GM21526 (cell line): ENCODE measurements at regions not wholly inside any gene's neighbourhood (a gene's known extent, or its start where the extent isn't known, plus 50 kb on each side); places are given as distances from the start of the nearest gene placed in this dataset.
"Not testable (repeated sequence)": the region's sequence is repeated elsewhere in the genome, so short reads cannot be mapped to it uniquely, and the experiment has no call there.

ENCODE experiments used
- ATAC-seq: cut with Tn5 transposase; IDR thresholded peaks from one replicate; pipeline ENCODE4 v1.9.1; 2021; ENCODE audit warnings: moderate library complexity; ENCODE audit not compliant: unreplicated experiment, low FRiP score

DNA sequence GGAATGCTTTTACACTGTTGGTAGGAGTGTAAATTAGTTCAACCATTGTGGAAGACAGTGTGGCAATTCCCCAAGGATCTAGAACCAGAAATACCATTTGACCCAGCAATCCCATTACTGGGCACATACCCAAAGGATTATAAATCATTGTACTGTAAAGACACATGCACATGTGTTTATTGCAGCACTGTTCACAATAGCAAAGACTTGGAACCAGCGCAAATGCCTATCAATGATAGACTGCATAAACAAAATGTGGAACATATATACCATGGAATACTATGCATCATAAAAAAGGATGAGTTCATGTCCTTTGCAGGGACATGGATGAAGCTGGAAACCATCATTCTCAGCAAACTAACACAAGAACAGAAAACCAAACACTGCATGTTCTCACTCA lies 174.8 kb upstream of the KRR1 start:
- not testable (repeated sequence) for ATAC-seq

- ATAC-seq: no peak
These were observed 174.3 kb upstream of the KRR1 start for GRCh38 chr12:75685617-75686225.

DNA sequence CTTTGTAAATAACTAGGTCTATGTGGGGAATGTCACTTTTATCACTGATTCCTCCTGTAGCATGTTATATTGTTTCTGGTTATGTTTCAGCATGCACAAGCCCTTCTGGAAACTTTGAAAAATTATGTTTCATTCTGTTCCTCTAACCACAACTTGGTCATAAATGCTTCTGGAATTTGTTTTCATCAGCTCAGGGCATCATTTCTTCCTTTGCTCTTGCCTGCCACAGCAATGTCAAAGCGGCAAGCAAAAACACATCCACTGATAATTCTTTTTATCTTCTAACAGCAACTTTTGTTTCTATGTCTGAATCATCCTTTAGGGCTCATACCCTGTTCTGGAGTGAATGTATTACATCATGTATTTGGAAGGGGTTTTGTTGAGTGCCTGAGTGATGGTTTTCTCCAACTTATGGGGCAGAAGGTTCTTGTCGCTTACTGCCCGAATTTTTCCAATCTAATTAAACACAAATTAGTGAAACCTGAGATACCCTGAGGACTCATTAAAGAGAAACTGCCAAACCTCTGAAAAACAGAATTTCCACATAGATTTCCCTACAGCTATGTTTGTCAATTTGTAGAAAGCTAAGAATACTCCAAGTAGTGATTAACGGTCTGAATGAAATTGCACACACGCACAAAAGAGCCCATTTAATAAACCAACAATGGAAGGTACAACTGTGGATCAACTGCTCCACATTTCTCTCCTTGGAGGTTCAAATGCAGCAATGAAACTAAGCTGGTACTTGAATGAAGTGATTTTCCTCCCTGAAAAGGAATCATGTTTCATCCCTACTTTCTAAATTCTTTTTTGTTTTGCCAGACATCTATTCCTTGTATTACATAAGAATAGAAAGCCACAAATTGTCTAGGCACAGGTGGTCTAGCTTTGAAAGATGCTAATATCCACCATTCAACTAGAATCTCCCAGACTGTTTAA lies 173.5 kb upstream of the KRR1 start:
- ATAC-seq: no peak

GRCh38 chr12:75683995-75684586 lies 172.7 kb upstream of the KRR1 start:
- ATAC-seq: not testable (repeated sequence)

DNA sequence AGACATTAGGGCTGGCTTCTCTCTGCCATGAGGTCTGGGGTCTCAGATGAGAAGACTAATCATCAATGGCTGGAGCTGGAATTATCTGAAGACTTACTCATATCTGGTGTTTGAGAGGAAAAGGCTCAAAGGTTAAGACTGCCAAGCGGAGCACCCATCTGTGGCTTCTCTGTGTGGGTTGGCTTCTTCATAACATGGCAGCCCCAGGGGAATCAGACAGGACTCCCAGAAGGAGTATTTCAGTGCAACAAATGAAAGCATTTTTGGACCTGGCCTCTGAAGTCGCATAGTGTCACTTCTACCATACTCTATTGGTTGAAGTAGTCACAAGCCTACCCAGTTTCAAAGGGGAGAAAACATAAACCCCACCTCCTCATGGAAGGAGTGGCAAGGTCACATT lies 171.8 kb upstream of the KRR1 start:
- no peak for ATAC-seq

DNA sequence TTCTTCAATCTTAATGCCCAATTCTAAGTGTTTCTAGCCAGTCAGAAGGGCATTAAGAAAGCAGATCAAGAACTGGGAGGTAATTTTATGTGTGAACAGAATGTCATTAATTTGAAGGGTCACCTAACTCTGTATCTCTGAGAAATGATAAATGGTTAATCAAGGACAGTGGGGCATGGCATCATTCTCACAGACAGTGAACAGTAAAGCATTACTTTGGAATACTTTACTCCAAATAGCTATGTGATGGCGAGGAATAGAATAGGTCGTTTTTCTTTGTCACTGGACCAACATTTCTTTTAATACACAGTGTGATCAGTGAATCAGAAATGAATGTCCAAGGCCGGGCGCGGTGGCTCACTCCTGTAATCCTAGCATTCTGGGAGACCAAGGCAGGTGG lies 166.1 kb upstream of the KRR1 start:
- no peak for ATAC-seq

GRCh38 chr12:75674393-75674792 lies 163.0 kb upstream of the KRR1 start:
- no peak for ATAC-seq

GRCh38 chr12:75672200-75672599 lies 160.8 kb upstream of the KRR1 start:
- ATAC-seq: no peak

GRCh38 chr12:75670216-75670615 lies 158.8 kb upstream of the KRR1 start:
- ATAC-seq: no peak

DNA sequence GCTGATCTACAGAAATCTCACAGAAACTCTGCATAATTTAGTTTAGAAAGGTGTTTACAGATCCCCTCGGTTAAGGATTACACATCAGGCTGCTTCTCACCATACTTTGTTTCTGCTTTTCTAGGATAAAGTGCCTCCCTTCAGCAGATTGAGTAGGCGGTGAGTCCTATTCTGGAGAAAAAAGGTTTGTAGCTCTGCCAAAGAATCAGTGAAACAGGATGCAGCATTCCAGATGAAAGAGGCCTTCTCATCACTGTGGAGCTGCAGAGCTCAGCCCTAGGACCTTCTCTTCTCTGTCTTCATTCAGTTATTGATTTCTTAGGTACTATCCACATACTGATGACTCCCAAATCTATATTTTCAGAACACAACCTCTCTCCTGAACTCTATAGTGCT lies 155.5 kb upstream of the KRR1 start:
- ATAC-seq: no peak

GRCh38 chr12:75666126-75666938 lies 154.9 kb upstream of the KRR1 start:
- no peak for ATAC-seq

DNA sequence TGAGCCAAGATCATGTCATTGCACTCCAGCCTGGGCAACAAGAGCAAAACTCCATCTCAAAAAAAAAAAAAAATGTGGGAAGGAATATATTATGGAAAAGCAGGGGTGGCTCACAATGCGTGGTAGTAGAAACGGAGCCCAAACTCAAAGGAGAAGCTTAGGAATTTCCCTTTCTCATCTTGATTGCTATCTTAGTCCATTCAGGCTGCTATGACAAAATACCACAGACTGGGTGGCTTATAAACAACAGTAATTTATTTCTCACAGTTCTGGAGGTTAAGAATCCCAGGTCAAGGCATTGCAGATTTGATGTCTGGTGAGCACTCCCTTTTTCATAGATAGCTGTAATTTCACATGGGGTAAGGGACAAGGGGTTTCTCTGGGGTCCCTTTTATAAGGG lies 153.8 kb upstream of the KRR1 start:
- ATAC-seq: no peak

GRCh38 chr12:75662511-75663159 lies 151.2 kb upstream of the KRR1 start:
- no peak for ATAC-seq

DNA sequence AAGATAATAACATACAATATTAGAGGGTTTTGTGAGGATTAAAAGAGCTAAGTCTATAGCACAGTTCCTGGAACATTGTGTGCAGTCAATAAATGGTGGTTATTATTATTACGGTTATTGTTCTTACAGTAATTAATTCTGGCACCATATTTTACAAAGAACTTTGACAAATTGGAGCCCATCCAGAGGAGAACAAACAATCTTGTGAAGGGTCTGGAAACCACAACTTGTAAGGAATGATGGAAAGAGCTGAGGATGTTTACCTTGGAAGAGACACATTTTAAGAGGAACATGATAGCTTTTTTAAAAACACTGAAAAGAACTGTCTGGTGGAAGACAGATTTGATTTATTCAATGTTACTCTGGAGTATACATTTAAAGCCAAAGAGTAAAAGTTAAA lies 150.5 kb upstream of the KRR1 start:
- no peak for ATAC-seq

DNA sequence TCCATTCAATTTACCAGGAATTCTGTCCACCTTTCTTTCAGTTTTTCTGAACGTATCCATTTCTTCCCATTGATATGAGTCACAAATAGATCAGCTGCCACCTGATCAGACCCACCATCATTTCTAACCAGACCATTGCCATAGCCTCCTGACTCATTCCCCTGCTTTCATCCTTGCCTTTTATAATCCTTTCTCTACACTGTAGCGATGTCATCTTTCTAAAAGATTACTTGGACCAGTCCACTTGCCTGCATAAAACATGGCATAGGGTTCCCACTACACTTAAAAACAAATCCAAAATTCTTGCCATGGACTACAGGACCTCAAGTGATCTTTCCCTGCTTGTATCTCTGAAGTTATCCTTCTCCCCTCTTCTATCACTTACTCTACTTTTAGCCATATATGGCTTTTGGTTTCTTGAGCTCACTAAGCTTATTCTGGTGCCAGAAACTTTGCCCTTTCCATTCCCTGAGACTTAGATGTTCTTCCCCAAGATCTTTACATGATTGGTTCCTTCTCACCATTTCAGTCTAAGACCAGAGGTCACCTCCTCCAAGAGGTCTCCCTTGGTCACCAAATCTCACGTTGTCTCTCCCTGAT lies 149.5 kb upstream of the KRR1 start:
- ATAC-seq: no peak

DNA sequence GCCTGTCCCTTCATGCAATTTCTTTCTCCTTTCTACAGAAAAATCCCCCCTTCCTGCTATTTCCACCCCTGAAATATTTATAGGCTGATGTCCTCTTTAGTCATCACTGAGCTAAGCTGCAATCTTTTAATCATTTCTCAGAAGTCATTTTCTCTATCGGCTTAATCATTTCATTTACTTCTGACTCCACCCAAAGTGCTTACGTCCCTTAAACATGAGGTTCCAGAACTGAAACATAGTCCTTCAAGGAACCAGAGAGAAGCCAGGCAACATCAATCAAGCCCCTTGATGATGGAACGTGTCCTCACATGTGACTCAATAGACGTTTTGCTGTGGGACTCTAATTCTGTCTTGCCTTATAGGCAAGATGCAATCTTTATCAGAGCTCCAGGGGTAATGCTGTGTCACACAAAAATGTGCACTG lies 148.7 kb upstream of the KRR1 start:
- no peak for ATAC-seq

DNA sequence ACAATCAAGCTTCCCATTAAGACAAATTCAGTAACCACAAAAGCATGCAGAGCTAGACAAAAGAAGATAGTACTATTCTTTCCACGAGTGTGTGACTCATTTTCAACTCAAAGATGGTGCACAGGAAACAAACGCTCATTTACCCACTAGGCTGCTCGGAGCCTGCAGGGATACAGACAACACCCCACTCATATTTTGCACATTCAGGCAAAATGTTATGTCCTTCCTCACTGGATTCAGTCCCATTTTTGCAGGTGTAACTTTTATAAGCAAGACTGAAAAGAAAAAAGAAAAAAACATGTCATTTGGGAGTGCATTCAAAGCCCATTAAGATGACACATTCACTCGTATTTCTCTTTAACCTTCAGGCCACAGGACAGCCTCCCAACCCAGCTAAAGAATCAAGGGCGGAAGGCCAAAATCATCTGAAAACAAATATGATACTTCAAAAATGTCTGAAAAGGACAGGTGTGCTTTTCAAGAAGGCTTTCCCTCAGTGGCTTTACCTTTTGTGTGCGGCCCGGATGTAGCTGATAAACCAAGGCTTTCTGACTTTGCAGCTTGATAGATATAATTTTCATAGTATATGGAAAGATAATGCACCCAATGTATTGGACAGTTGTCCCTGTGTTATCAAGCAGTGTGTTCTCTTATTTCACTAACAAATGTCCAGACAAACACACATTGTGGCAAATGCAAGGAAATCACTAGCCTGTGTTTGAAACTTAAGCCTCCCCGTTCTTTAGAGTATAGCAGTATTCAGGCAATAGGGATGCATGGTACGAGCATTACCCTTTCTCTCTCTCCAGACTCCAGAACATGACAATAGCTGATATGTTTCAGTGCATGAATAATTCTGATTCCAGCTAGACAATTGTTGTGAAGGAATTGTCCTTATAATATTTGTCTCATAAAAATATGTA lies 147.8 kb upstream of the KRR1 start:
- no peak for ATAC-seq

DNA sequence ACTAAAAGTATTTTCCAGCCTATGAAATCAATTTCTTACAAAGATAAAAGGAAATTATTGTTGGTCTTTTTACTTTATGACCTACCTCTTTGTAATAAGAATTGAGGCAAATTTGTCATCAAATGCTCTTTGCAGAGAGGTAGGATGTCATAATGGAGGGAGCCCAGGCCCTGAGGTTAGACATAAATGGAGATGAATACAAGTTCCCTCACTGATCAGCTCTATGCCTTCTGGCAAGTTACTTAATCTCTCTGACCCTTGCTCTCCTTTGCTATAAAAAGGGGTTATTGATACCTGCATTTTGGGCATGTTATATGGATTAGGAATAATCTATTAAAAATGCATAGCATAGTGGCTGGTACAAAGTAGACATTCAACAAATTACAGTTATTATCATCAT lies 146.9 kb upstream of the KRR1 start:
- no peak for ATAC-seq

DNA sequence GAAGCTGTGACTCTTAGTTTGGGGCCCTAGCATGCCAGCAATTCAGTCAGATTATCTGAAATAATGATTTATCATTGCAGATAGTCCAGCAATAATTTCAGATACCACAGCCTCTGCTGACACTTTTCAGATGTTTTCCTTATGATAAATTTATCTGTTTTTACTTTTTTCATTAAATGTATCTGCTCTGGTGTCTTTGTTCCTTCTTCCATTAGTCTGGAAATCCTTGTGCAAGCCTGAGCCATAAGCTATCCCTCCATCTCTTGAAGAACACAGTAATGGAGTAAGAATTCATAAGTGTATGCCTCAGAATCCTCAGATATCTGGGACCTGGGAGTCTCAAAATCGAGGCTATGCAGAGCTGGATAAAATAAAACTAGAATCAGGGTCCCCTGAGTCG lies 146.4 kb upstream of the KRR1 start:
- ATAC-seq: no peak
